ENCODE measurements at regions not wholly inside any gene's neighbourhood (a gene's known extent, or its start where the extent isn't known, plus 50 kb on each side); places are given as distances from the start of the nearest gene placed in this dataset.
"Not testable (repeated sequence)": the region's sequence is repeated elsewhere in the genome, so short reads cannot be mapped to it uniquely, and the experiment has no call there.

- no peak for DNase-seq (ENCODE audit: low read depth, low spot score)
- no peak for TF ChIP-seq CTCF (IDR thresholded peaks at IDR 0.05; ENCODE audit: low read depth, low read length)
- no peak overlapping the region for H3K4me3 ChIP-seq (ENCODE audit: low read depth, low read length)
- in situ Hi-C loops (cut with HindIII; ENCODE audit: low sequenced_read_pairs) = no loop called here
Observed at GRCh38 chr6:14408446-14408845, 290.9 kb downstream of the CD83 start.

GRCh38 chr6:14412026-14412425 is 294.5 kb downstream of the CD83 start:
- DNase-seq (ENCODE audit: low read depth, low spot score) = no peak
- H3K4me3 ChIP-seq (ENCODE audit: low read depth, low read length) = no peak overlapping the region
- in situ Hi-C loops (cut with HindIII; ENCODE audit: low sequenced_read_pairs) = no loop called here
- TF ChIP-seq CTCF (IDR thresholded peaks at IDR 0.05; ENCODE audit: low read depth, low read length) = no peak

- no peak overlapping the region for H3K4me3 ChIP-seq (ENCODE audit: low read depth, low read length)
- no peak for TF ChIP-seq CTCF (IDR thresholded peaks at IDR 0.05; ENCODE audit: low read depth, low read length)
- in situ Hi-C loops (cut with HindIII; ENCODE audit: low sequenced_read_pairs) = no loop called here
- no peak for DNase-seq (ENCODE audit: low read depth, low spot score)
Observed at GRCh38 chr6:14415452-14415851, 297.9 kb downstream of the CD83 start.

GRCh38 chr6:14417377-14417776 is 299.8 kb downstream of the CD83 start:
- TF ChIP-seq CTCF (IDR thresholded peaks at IDR 0.05; ENCODE audit: low read depth, low read length) = no peak
- in situ Hi-C loops (cut with HindIII; ENCODE audit: low sequenced_read_pairs) = no loop called here
- no peak overlapping the region for H3K4me3 ChIP-seq (ENCODE audit: low read depth, low read length)
- no peak for DNase-seq (ENCODE audit: low read depth, low spot score)

GRCh38 chr6:14419224-14419623 is 301.7 kb downstream of the CD83 start:
- in situ Hi-C loops (cut with HindIII; ENCODE audit: low sequenced_read_pairs); H3K4me3 ChIP-seq (ENCODE audit: low read depth, low read length); DNase-seq (ENCODE audit: low read depth, low spot score): not testable (repeated sequence)

- in situ Hi-C loops (cut with HindIII; ENCODE audit: low sequenced_read_pairs) = no loop called here
- H3K4me3 ChIP-seq (ENCODE audit: low read depth, low read length) = no peak overlapping the region
- no peak for TF ChIP-seq CTCF (IDR thresholded peaks at IDR 0.05; ENCODE audit: low read depth, low read length)
- DNase-seq (ENCODE audit: low read depth, low spot score) = no peak
Observed at GRCh38 chr6:14422061-14422460, 304.5 kb downstream of the CD83 start.

GRCh38 chr6:14422917-14423316 is 305.3 kb downstream of the CD83 start:
- in situ Hi-C loops (cut with HindIII; ENCODE audit: low sequenced_read_pairs) = no loop called here
- TF ChIP-seq CTCF (IDR thresholded peaks at IDR 0.05; ENCODE audit: low read depth, low read length) = no peak
- H3K4me3 ChIP-seq (ENCODE audit: low read depth, low read length) = no peak overlapping the region
- no peak for DNase-seq (ENCODE audit: low read depth, low spot score)

Data from astrocyte of the spinal cord (primary cell).